Right renal cortex interstitium (tissue), 3 donors: ENCODE measurements at regions not wholly inside any gene's neighbourhood (a gene's known extent, or its start where the extent isn't known, plus 50 kb on each side); places are given as distances from the start of the nearest gene placed in this dataset.
"Not testable (repeated sequence)": the region's sequence is repeated elsewhere in the genome, so short reads cannot be mapped to it uniquely, and the experiment has no call there.

Experiments used
- DNase-seq, 3 donors: peaks; one replicate each; pipeline ENCODE4 v3.0.0-alpha.2; 2013; ENCODE audit warnings: low read depth in 3 of 3, low spot score in 2 of 3

DNA sequence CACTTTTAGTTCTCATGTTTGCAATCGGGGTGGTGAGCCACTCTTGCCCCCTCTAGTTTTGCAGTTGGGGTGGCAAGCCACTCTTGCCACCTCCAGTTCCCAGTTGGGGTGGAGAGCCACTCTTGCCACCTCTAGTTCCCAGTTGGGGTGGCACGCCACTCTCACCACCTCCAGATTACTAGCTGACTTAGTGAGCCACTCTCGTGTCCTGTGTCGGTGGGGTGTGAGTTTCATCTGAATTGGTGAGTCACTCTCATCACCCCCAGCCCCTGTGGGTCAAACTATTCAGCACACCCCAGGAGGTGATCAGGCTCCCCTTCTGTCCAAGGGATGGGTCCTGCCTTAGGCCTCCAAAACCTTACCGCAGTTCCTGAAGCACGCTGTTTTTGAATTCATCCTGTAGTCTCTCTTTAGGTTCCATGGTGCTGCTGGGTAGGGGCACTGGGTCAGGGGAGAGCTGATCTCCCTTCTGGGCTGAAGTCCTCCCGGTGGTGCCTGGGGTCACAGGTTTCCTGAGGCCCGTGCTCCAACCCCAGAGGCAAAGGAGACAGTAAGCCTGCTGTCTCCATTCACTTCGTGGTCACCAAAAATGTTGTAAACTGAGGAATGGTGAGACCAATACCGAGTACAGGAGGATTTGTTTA lies 224.2 kb upstream of the SYNCRIP start:
- no peak for DNase-seq

- DNase-seq, result no peak
Measured at GRCh38 chr6:85866370-85866730, 223.7 kb upstream of the SYNCRIP start.

GRCh38 chr6:85865420-85866369 lies 223.0 kb upstream of the SYNCRIP start:
- peak in 1 of 3 donors; percentile 16 for DNase-seq

GRCh38 chr6:85864453-85865401 lies 222.0 kb upstream of the SYNCRIP start:
- DNase-seq, result no peak

- DNase-seq, result no peak
Measured at GRCh38 chr6:85856235-85856634, 213.5 kb upstream of the SYNCRIP start.

DNA sequence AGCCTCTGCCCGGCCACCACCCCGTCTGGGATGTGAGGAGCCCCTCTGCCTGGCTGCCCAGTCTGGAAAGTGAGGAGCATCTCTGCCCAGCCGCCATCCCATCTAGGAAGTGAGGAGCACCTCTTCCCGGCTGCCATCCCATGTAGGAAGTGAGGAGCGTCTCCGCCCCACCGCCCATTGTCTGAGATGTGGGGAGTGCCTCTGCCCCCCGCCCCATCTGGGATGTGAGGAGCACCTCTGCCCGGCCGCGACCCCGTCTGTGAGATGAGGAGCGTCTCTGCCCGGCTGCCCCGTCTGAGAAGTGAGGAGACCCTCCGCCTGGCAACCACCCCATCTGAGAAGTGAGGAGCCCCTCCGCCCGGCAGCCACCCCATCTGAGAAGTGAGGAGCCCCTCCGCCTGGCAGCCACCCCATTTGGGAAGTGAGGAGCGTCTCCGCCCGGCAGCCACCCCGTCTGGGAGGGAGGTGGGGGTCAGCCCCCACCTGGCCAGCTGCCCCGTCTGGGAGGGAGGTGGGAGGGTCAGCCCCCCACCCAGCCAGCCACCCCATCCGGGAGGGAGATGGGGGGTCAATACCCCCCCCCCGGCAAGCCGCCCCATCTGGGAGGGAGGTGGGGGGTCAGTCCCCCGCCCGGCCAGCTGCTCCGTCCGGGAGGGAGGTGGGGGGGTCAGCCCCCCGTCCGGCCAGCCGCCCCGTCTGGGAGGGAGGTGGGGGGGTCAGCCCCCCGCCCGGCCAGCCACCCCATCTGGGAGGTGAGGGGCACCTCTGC lies 195.8 kb upstream of the SYNCRIP start:
- not testable (repeated sequence) for DNase-seq

- no peak for DNase-seq
Measured at GRCh38 chr6:85828973-85829372, 186.3 kb upstream of the SYNCRIP start.

DNA sequence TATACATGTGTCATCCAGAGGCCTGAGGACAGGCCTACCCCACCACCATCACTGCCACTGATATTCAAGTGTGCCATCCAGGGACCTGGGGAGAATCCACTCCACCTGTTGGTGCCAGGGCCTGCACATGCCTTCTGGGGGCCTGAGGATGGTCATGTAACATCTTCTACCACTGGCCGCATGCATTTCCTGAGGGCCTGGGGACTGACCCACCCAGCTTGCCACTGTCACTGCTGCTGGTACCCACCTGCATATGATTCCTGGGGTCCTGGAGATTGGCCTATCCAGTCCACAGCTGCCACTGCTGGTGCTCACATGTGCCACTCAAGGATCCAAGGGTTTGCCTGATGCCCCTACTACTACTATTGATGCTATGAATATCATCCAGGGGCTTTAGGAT lies 184.3 kb upstream of the SYNCRIP start:
- DNase-seq, result no peak

GRCh38 chr6:85824329-85824728 lies 181.6 kb upstream of the SYNCRIP start:
- no peak for DNase-seq

DNA sequence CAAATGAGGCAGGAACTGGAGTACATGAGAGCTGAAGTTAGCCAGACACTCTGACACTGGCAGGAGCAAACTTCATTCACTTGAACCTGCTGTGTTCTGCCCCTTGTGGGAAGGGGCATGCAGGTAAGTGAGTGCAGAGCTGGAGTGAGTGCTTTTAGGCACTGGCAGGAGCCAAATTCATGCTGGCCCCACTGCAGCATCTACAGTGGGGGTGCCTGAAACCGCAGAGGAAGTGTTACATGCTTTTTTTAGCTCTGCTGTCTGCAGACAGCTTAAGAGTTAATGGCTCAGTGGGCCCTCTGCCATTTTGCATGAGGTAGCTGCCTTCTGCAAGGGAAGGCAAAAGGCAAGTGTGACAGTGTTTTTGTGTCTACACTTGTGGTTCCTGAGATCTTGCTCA lies 167.9 kb upstream of the SYNCRIP start:
- no peak for DNase-seq

GRCh38 chr6:85803721-85804120 lies 161.0 kb upstream of the SYNCRIP start:
- no peak for DNase-seq

GRCh38 chr6:85802162-85802561 lies 159.5 kb upstream of the SYNCRIP start:
- DNase-seq, result no peak

GRCh38 chr6:85798931-85799652 lies 156.4 kb upstream of the SYNCRIP start:
- DNase-seq, result no peak

DNA sequence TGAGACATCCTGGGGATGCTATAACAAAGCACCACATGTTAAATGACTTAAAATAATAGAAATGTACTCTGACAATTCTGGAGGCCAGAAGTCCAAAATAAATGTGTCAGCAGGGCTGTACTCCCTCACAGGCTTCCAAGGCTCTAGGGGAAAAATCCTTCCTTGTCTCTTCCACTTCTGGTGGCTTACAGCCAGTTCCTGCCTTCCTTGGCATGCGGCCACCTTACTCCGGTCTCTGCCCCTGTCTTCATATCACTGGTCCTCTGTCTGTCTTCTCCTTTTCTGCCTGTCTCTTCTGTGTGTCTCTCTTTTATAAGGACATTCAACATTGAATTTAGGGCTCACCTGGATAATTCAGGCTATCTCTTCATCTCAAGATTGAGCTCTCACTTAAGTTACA lies 155.3 kb upstream of the SYNCRIP start:
- DNase-seq, result no peak

DNA sequence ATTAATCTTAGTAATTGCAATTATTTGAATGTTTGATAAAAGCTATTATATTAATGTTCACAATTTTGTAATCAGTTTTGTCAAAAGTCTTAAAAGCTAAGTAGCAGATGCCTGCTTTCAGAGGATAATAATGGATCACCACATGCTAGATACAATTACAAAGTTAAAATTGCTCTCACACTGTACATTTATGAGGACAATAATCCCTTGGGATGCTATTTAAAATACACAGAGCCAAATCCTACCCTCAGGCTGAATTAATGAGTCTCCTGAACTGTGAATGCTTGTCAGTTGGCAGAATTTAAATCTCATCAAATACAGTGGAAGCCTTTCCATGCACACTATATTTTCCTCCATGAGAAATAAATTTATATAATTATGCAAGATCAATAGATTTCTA lies 153.3 kb upstream of the SYNCRIP start:
- DNase-seq, result no peak

GRCh38 chr6:85792254-85792653 lies 149.6 kb upstream of the SYNCRIP start:
- DNase-seq, result no peak

- no peak for DNase-seq
Measured at GRCh38 chr6:85775883-85776282, 133.2 kb upstream of the SYNCRIP start.

DNA sequence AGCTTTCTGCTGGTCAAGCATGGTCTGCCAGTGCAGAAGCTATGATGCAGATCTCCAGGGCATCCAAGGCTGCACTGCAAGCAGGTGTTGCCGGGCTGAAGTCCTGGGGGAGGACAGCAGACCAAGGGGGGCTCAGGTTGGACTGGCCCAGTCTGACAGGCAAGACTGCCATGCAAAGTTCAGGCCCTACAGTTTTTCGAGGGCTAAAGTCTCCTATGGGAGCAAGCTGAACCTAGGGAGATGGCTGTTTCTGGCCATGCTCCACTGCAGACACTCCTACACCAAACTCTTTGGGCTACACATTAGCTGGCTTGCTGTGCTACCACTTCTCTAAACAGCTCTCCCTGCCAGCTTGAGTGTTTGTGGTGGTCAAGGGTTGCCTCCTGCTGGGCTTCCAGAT lies 130.0 kb upstream of the SYNCRIP start:
- DNase-seq, result no peak

- DNase-seq, result no peak
Measured at GRCh38 chr6:85771925-85772430, 129.3 kb upstream of the SYNCRIP start.
